HG02642 (cell line): ENCODE measurements at regions not wholly inside any gene's neighbourhood (a gene's known extent, or its start where the extent isn't known, plus 50 kb on each side); places are given as distances from the start of the nearest gene placed in this dataset.

Source experiments
- ATAC-seq: cut with Tn5 transposase; IDR thresholded peaks from one replicate; pipeline ENCODE4 v1.9.1; 2021; ENCODE audit warnings: mild to moderate bottlenecking; ENCODE audit not compliant: unreplicated experiment, poor library complexity

DNA sequence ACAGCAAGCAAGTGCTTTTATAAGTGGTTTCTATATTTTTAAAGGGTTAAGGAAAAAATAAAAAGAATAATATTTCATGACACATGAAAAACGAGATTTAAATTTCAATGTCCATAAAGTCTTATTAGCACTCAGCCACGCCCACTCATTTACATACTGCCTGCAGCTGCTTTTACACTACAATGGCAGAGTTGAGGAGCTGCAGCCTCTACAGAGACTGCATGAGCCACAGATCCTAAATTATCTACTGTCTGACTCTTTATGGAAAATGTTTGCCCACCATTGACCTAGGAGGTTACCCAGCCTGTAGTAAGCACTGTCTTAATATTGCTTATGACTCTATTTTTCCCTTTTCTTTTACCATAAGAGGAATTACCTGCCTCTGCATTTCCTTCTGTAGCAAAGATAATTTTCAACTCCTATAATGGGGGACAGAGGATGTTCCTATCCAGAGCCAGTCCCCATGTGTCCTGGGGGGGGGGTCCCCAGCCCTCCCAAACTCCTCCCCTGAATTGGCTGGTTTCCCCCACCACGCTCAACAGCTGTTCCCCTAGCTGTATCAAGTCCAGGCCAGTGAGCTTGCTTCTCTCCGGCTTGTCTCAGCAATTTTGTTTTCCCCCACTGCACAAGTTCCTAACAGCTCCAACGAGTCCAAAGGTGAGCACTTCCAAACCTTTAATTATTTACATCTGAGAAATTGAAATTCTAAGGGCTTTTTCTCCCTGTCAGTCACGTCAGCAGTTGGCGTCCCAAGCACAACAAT, 139.4 kb upstream of the ERCC4 start:
- ATAC-seq: no peak

DNA sequence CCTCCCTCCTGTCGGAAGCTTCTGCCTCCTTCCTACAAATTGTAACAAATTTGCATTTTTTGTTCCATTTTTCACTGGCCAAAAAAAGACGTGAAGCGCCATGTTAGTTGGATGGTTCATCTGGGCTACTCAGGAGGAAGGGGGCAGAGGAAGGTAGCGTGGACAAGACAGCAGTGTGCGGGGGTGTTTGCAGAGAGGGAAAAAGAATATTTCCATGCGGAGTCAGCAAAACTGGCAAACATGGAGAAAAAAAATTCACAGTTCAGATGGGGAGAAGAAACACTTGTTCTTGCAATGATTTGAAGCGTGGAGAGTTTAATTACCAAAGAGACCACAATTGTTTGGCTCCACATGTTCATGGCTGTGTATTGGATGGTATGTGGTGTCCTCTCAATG, 138.8 kb upstream of the ERCC4 start:
- no peak for ATAC-seq

DNA sequence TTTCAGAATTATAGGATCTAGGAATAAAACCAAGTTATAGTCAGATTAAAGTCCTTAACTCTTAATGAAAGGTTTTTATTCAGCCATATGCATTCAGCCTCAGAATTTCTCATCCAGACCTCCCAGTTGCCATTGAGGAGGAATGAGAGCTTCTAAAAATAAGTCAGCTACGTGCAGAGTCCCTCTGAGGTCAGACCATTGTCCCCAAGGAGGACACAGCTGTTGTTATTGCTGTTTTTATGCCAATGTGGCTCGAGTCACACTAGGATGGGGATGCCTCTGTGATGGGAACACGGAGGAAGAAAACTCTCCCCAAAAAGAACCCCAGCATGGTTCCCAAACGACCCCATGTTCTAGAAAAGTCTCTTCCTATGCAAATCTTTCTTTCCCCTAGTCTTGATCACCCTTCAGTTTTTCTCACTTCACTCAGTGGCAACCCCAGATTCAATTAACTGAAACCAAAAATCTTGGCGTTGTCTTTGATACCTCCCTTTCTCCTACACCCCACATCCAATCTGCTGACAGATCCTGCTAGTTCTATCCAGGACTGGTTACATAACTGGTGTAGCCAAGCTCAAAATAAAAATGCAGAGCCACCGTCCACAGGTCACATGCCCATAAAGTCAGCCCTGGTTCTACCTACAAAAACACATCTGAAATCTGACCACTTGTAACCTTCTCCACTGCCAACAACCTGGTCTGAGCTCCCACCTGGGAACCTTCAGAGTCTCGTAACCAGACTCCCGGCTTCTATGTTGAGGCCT, 138.2 kb upstream of the ERCC4 start:
- no peak for ATAC-seq

DNA sequence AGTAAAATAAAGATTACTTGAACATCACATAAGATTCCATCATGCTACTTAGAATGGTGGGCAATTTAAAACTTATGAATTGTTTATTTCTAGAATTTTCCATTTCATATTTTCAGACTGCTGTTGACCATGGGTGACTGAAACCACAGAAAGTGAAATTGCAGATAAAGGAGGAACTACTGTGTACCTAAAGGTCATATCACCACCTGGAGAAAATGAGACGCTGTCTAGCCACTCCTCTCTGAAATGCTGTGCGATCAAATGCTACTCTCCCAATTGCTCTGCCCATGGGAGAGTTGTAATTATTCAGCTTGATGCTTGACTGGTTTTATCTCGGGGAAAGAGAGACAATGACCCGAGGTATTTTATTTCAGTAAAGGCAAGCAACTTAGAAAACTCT, 128.9 kb upstream of the ERCC4 start:
- no peak for ATAC-seq

DNA sequence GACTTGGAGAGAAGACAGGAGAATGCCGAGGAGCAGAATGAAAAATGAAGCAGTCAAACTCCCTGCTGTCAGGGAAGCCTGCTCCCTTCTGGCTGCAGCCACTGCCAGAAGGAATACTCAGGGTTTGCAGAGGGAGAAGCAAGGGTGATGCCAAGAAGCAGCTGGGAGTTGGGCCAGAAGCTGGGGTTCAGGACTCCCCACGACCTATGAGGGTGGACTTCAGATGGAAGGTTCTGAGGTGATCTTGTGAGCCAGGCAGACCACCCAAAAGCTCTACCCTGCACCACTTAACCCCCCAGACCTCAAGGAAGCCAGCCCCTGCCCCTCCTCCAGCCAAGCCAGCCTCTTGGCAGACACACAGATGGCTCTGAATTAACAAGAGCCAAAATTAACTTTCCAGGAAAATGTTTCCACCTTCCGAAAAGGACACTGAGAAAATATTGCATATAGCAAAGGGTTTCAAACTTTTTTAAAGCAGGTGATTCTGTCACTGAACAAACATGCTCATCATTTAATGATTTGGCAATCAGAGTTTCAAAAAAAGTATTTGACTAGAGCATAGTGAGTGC, 126.0 kb upstream of the ERCC4 start:
- no peak for ATAC-seq

DNA sequence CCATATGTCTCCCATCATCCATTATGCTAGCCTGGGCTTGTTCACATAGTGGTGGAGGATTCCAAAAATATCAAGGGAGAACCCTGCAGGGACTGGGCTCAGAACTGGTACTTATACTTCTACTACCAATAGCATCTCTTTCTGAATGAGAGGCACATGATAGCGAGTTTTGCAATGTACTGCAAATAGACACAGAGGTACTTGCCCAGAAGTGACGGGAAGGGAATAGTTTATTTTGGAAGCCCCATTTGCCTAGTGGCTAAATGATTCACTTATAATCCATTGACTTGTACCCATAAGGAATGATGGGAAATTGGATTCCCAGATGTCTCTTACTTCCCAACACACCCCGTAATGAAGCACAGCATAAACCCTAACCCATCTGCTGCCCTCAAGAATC, 124.8 kb upstream of the ERCC4 start:
- ATAC-seq: no peak

DNA sequence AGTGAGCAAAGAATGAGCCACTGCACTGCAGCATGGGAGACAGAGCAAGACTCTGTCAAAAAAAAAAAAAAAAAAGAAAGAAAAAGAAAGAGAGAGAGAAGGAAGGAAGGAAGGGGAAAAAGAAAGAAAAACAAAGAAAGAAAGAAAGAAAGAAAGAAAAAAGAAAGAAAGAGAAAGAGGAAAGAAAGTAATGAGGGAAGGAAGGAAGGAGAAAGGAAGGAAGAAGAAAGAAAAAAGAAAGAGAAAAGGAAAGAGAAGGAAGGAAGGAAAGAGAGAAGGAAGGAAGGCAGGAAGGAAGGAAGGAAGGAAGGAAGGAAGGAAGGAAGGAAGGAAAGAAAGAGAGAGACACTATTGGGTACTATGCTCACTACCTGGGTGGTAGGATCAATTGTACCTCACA, 122.2 kb upstream of the ERCC4 start:
- no peak for ATAC-seq

DNA sequence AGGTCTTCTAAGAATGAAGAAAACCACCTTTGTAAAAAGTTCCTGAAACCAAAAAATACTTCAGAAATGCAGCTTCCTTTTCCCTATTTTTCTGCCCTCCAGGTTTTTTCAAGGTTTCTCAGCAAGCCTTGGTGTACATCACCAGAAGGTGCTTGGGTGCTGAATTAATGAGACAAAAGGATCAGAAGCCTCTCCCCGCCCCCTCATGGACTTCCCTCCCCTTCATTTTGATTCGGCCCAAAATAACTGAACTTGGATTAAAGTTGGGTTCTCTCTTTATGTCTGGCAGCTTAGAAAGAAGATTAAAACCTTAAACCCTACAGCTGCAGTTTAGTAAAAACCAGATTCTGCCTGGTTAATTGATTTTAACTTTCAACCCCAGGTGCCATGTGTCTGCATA, 121.7 kb upstream of the ERCC4 start:
- ATAC-seq: no peak

DNA sequence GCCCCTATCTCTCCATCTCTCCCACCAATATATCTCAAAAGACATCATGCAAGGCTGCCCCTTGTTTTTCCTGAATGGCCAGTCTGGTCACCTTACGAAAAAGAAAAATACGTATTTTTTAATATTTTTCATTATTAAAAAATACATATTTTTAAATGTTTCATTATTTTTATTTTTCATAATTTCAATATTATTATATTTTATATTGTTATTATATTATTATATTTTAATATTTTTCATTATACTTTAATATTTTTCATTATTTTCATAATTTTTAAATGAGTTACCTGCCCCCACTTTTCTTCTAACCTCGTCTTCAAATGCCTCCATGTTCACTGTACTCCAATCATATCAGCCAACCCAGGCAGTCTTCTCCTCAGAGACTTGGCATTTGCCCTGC, 116.0 kb upstream of the ERCC4 start:
- ATAC-seq: no peak

DNA sequence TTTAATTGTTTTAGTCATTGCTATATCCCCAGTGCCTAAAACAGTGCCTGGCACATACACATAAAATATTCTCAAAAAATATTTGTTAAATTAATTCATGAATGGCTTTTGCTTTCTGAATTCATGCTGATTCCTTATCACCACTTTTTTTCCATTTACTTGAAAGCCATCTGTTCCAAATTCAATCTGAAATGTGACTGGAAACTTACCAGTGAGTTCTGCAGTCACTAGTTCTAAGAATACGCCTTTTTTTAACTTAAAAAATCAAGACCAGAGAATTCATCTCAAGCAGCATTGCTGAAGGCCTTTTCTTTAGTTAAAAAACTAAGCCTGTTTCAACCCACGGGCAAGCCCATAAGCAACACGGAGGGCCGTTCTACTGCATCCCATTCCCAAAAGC, 114.0 kb upstream of the ERCC4 start:
- ATAC-seq: no peak

DNA sequence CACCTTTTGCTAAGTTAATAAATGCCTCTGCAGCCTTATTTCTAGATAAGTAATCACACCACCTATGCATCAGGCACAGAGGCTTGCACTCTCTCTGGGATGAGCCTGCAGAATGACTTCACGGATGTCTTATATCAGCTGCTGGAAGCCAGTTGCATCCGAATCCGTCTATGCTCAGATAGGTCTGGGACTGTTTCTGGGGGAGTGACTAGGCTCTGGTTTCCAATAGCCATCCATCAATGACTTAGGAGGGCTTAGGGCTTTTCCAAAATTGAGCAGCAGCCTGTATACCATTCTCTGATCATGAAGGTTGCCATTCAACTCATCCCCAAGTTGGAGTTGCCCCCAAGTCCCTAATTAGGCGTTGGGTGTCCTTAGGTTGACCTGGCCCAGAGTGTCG, 113.3 kb upstream of the ERCC4 start:
- no peak for ATAC-seq

DNA sequence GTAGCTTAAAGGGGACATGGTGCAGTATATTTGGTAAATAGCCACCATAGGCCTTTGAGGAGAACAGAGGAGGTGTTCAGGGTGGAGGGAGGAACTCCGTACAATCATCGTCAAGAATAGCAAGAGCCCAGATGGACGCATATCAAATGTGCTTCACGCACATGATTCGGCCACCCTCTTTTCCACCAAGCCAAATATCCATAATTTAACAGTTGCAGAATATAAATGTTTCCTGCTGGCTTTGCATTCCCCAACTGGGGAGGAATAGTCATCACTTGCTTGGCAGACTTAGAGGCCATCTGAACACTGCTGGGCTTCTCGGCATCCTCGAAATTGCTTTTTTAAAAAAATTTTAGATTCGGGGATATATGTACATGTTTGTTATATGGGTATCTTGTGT, 111.9 kb upstream of the ERCC4 start:
- ATAC-seq: no peak

DNA sequence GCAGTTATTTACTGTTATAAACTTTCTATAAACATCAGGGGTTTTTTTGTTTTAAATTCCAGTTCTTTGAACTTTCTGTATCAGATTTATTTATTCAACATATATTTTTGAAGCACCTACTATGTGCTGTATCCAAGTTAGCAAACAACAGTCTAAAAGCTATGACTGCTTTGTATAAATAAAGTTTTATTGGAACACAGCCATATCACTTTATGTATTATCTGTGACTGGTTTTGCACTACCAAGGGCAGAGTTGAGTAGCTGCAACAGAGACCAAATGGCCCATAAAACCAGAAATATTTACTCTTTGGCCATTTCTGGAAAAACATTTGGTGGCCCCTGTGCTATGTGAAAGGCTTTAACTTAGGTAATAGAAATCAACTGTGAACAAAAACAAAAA, 110.2 kb upstream of the ERCC4 start:
- no peak for ATAC-seq

DNA sequence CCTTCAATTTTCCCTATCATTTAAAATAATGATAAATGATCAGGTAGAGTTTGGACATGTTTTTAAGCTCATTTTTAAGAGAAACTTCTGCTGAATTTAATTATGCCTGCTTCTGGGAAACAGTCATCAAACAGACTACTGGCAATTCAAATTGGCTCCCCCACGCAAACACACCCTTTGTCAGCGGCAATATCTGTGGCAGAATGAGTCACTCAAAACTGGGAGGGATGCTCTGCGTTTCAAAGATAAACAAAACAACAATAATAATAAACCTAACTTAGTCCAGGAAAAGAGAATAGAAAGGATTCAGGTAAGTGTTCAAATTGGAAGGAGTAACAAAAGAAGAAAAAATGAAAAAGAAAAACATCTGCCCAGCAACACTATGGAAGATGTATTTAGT, 108.1 kb upstream of the ERCC4 start:
- ATAC-seq: no peak

DNA sequence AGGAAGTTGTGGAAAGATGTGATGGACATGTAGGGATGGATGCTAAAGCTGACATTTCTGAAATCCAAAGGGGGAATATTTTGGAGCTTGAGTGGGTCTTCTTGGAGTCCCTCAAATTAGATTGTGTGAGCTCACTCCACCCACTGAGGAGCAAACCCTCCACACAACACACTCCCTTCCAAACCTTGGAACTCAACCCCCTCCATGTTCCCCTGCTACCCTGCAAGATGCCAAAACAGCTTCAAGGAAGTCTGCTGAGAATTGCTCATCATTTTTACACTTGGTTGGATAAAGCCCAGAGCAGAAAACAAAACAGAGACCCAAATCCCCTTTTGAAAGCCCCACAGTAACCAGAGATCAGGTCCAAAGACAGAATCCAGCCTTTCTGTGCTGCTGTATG, 103.3 kb upstream of the ERCC4 start:
- ATAC-seq: no peak

DNA sequence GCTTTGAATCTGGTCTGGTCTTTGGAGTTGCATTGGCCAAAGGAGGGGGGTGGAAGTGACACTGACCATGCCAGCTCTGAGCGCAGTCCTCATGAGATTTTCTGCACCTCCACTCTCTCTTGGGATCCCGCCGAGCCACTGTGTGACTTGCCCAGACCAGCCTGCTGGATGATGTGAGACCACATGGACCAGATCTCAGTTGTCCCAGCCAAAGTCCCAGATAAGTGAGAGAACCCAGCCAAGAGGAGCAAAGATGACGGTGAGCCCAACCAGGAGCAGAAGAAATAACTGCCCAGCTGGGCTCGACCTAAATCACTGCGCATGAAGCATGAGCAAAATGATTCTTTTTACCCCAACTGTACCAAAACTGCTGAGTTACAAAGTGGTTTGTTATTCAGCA, 96.5 kb upstream of the ERCC4 start:
- ATAC-seq: no peak

DNA sequence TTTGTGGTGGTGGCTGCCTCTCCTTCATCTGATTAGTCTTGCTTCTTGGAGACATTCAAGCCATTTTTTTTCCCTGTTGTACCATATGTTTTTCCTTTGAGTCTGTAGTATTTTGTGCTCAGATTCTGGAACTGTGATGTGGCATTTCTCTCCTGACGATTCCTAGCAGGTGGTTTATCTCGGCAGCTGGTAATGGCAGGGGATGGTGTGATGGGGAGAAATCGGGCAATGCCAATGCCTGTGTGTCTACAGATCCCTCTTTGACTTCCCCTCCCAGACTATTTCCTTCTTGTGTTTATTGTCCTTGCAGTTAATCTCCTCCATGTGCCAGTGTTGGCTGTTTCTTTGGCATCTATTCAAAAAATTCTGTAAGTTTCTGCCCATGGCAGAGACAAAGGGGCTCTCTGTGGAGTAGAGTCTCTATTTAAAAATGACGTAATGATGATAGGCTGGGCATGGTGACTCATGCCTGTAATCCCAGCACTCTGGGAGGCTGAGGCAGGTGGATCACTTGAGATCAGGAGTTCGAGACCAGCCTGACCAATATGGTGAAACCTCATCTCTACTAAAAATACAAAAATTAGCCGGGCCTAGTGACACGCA, 90.2 kb upstream of the ERCC4 start:
- ATAC-seq: no peak

DNA sequence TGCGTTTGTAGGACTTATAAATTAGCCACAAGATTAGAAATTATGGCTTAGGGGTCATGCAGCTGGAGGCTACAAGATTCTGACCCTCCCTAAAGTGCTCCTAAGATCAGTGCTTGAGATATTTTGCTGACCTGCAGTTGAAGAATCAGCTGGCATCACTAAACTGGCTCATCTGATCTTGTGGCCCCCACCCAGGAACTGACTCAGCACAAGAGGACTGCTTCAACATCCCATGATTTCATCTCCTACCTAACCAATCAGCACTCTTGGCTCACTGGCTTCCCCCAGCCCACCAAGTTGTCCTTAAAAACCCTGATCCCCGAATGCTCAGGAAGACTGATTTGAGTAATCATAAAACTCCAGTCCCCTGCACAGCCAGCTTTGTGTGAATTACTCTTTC, 86.4 kb upstream of the ERCC4 start:
- ATAC-seq: no peak

DNA sequence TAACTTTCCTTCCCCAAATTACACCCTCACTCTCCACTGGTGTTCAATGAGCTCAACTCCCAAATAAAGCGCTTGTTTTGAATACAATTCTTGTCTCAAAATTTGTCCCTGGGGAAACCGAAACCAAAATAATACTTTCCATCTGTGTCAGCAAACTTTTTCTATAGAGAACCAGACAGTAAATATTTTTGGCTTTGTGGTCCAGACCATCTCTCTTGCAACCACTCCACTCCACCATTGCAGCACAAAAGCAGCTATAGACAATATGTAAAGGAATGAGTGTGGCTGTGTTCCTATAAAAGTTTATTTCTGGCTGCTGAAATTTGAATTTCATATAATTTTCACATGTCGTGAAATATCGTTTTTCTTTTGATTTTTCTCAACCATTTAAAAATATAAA, 84.6 kb upstream of the ERCC4 start:
- no peak for ATAC-seq

DNA sequence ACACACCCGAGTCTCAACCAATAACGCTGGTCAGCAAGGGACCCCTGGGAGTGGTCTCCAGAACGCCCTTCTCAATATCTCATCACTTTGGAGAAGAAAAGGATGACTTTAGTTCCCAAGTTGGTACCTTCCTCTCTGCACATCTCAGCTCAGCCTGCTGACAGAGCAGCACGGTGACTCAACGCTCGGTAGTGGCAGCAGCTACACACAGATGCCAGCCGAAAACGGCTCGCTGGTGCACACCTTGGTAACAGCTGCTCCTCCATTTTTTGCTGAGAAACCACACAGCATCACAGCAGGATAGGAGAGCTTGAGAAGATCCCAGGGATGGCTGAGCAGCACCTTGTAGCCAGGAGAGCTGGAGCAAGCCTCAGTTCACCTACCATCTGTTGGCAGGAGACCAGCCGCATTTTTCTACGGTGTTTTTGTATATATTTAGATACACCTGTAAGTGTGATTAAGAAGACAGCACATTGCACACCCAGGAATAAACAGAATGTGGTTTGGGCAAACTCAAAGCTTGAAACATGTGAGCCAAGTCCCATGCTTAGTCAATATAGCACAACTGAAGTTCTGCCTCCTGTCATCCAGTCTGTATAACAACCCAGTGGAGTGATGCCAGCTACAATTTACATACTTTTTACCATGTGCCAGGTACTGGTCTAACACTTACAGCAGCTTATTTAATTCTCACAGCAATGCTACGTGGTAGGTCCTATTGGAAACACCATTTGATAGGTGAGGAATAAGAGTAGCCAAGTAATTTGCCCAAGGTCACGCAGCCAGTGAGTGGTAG, 83.8 kb upstream of the ERCC4 start:
- no peak for ATAC-seq
